Stimulated activated memory B cell treated with anti-CD40 and anti-IgM and Interleukin-4, amounts not matched to agents 10 μg/mL and 1 μg/mL and 100 μg/mL, for 72 hours (primary cell): ENCODE measurements at regions not wholly inside any gene's neighbourhood (a gene's known extent, or its start where the extent isn't known, plus 50 kb on each side); places are given as distances from the start of the nearest gene placed in this dataset.
"Not testable (repeated sequence)": the region's sequence is repeated elsewhere in the genome, so short reads cannot be mapped to it uniquely, and the experiment has no call there.

Source experiments
- ATAC-seq: fragments of 150-1000 bp; cut with Tn5 transposase; 2 replicates; pipeline ENCODE4 v1.10.0; 2021
- H3K27ac Mint-ChIP-seq: one replicate; pipeline ENCODE4 v1.8.0; 2022; ENCODE audit warnings: mild to moderate bottlenecking, mixed read lengths
- H3K27me3 Mint-ChIP-seq: one replicate; pipeline ENCODE4 v1.8.0; 2022; ENCODE audit warnings: mixed read lengths
- H3K36me3 Mint-ChIP-seq: one replicate; pipeline ENCODE4 v1.8.0; 2022; ENCODE audit warnings: mixed read lengths
- H3K4me1 Mint-ChIP-seq: one replicate; pipeline ENCODE4 v1.8.0; 2022; ENCODE audit warnings: mixed read lengths
- H3K4me3 Mint-ChIP-seq: one replicate; pipeline ENCODE4 v1.8.0; 2022; ENCODE audit warnings: mild to moderate bottlenecking, moderate library complexity, mixed read lengths
- H3K9me3 Mint-ChIP-seq: one replicate; pipeline ENCODE4 v1.8.0; 2022; ENCODE audit warnings: mixed read lengths

- Mint-ChIP-seq H3K27me3 (no peaks in the 10 kb centered on the region), H3K9me3 (no peaks in the 10 kb centered on the region), H3K4me3 (no peak overlapping the region), H3K4me1 (peaks cover 10% of the 10 kb centered on the region), H3K36me3 (no peaks in the 10 kb centered on the region), H3K27ac (no peak overlapping the region)
- no peak for ATAC-seq
Measured at GRCh38 chr3:177800561-177800960, 603.3 kb upstream of the TBL1XR1 start.

GRCh38 chr3:177802151-177802900 lies 605.0 kb upstream of the TBL1XR1 start:
- H3K4me1 Mint-ChIP-seq = no peaks in the 10 kb centered on the region
- no peak overlapping the region for H3K27ac Mint-ChIP-seq
- ATAC-seq = no peak
- H3K36me3 Mint-ChIP-seq = no peaks in the 10 kb centered on the region
- no peak overlapping the region for H3K4me3 Mint-ChIP-seq
- H3K9me3 Mint-ChIP-seq = no peaks in the 10 kb centered on the region
- no peaks in the 10 kb centered on the region for H3K27me3 Mint-ChIP-seq

GRCh38 chr3:177803500-177803899 lies 606.2 kb upstream of the TBL1XR1 start:
- Mint-ChIP-seq H3K36me3 (no peaks in the 10 kb centered on the region), H3K4me1 (no peaks in the 10 kb centered on the region), H3K9me3 (no peaks in the 10 kb centered on the region), H3K27ac (no peak overlapping the region), H3K4me3 (no peak overlapping the region), H3K27me3 (no peaks in the 10 kb centered on the region)
- no peak for ATAC-seq

GRCh38 chr3:177804032-177804431 lies 606.8 kb upstream of the TBL1XR1 start:
- H3K27me3 Mint-ChIP-seq = no peaks in the 10 kb centered on the region
- H3K4me3 Mint-ChIP-seq = no peak overlapping the region
- no peaks in the 10 kb centered on the region for H3K4me1 Mint-ChIP-seq
- no peaks in the 10 kb centered on the region for H3K9me3 Mint-ChIP-seq
- no peak for ATAC-seq
- H3K27ac Mint-ChIP-seq = no peak overlapping the region
- no peaks in the 10 kb centered on the region for H3K36me3 Mint-ChIP-seq

- H3K27ac Mint-ChIP-seq = no peak overlapping the region
- no peaks in the 10 kb centered on the region for H3K36me3 Mint-ChIP-seq
- no peaks in the 10 kb centered on the region for H3K4me1 Mint-ChIP-seq
- no peaks in the 10 kb centered on the region for H3K27me3 Mint-ChIP-seq
- H3K9me3 Mint-ChIP-seq = no peaks in the 10 kb centered on the region
- no peak for ATAC-seq
- no peak overlapping the region for H3K4me3 Mint-ChIP-seq
Measured at GRCh38 chr3:177804646-177805045, 607.4 kb upstream of the TBL1XR1 start.

- no peak overlapping the region for H3K27ac Mint-ChIP-seq
- H3K27me3 Mint-ChIP-seq = no peaks in the 10 kb centered on the region
- no peaks in the 10 kb centered on the region for H3K36me3 Mint-ChIP-seq
Measured at GRCh38 chr3:177807150-177807875, 610.0 kb upstream of the TBL1XR1 start.

GRCh38 chr3:177808928-177809478 lies 611.7 kb upstream of the TBL1XR1 start:
- H3K9me3 Mint-ChIP-seq, H3K27me3 Mint-ChIP-seq, H3K36me3 Mint-ChIP-seq, H3K27ac Mint-ChIP-seq, H3K4me3 Mint-ChIP-seq, ATAC-seq: not testable (repeated sequence)
- peaks cover 17% of the 10 kb centered on the region for H3K4me1 Mint-ChIP-seq

More at GRCh38 chr3:177807150-177807875, 610.0 kb upstream of the TBL1XR1 start:
- Mint-ChIP-seq H3K4me3 (no peak overlapping the region), H3K4me1 (peaks cover 17% of the 10 kb centered on the region), H3K9me3 (no peaks in the 10 kb centered on the region)
- ATAC-seq = no peak

GRCh38 chr3:177810162-177810623 lies 612.9 kb upstream of the TBL1XR1 start:
- Mint-ChIP-seq H3K27me3 (no peaks in the 10 kb centered on the region), H3K4me1 (peaks cover 17% of the 10 kb centered on the region), H3K36me3 (no peaks in the 10 kb centered on the region), H3K9me3 (no peaks in the 10 kb centered on the region), H3K4me3 (no peak overlapping the region), H3K27ac (no peak overlapping the region)
- no peak for ATAC-seq

- Mint-ChIP-seq H3K27me3 (no peaks in the 10 kb centered on the region), H3K4me1 (peaks cover 17% of the 10 kb centered on the region), H3K9me3 (no peaks in the 10 kb centered on the region), H3K27ac (no peak overlapping the region), H3K36me3 (no peaks in the 10 kb centered on the region), H3K4me3 (peak overlapping the region; percentile 1)
- peak; percentile 70 for ATAC-seq
Measured at GRCh38 chr3:177811112-177811511, 613.8 kb upstream of the TBL1XR1 start.

GRCh38 chr3:177811835-177812234 lies 614.6 kb upstream of the TBL1XR1 start:
- Mint-ChIP-seq H3K4me3 (no peak overlapping the region), H3K27ac (no peak overlapping the region), H3K9me3 (no peaks in the 10 kb centered on the region), H3K36me3 (no peaks in the 10 kb centered on the region), H3K4me1 (peaks cover 17% of the 10 kb centered on the region), H3K27me3 (no peaks in the 10 kb centered on the region)
- ATAC-seq = peak; percentile 67

- no peak overlapping the region for H3K27ac Mint-ChIP-seq
- ATAC-seq = no peak
- H3K4me1 Mint-ChIP-seq = peaks cover 17% of the 10 kb centered on the region
- H3K9me3 Mint-ChIP-seq = no peaks in the 10 kb centered on the region
- H3K4me3 Mint-ChIP-seq = no peak overlapping the region
- no peaks in the 10 kb centered on the region for H3K27me3 Mint-ChIP-seq
- H3K36me3 Mint-ChIP-seq = no peaks in the 10 kb centered on the region
Measured at GRCh38 chr3:177812492-177812891, 615.2 kb upstream of the TBL1XR1 start.

GRCh38 chr3:177813322-177813721 lies 616.0 kb upstream of the TBL1XR1 start:
- H3K4me1 Mint-ChIP-seq = peaks cover 17% of the 10 kb centered on the region
- no peaks in the 10 kb centered on the region for H3K27me3 Mint-ChIP-seq
- H3K27ac Mint-ChIP-seq = no peak overlapping the region
- H3K36me3 Mint-ChIP-seq = no peaks in the 10 kb centered on the region
- H3K4me3 Mint-ChIP-seq = no peak overlapping the region
- no peaks in the 10 kb centered on the region for H3K9me3 Mint-ChIP-seq
- ATAC-seq = no peak

- no peak for ATAC-seq
- Mint-ChIP-seq H3K36me3 (no peaks in the 10 kb centered on the region), H3K27me3 (no peaks in the 10 kb centered on the region), H3K9me3 (no peaks in the 10 kb centered on the region), H3K4me1 (peaks cover 21% of the 10 kb centered on the region), H3K4me3 (no peak overlapping the region), H3K27ac (no peak overlapping the region)
Measured at GRCh38 chr3:177816667-177817208, 619.5 kb upstream of the TBL1XR1 start.

- Mint-ChIP-seq H3K9me3 (no peaks in the 10 kb centered on the region), H3K27ac (no peak overlapping the region), H3K4me1 (peaks cover 20% of the 10 kb centered on the region), H3K36me3 (no peaks in the 10 kb centered on the region), H3K27me3 (no peaks in the 10 kb centered on the region), H3K4me3 (no peak overlapping the region)
- ATAC-seq = no peak
Measured at GRCh38 chr3:177817751-177818150, 620.5 kb upstream of the TBL1XR1 start.

- Mint-ChIP-seq H3K27me3 (no peaks in the 10 kb centered on the region), H3K4me1 (peaks cover 20% of the 10 kb centered on the region), H3K27ac (peak overlapping the region; percentile 44), H3K9me3 (no peaks in the 10 kb centered on the region), H3K4me3 (no peak overlapping the region), H3K36me3 (no peaks in the 10 kb centered on the region)
- ATAC-seq = no peak
Measured at GRCh38 chr3:177818712-177819240, 621.5 kb upstream of the TBL1XR1 start.
